ENCODE measurements at regions not wholly inside any gene's neighbourhood (a gene's known extent, or its start where the extent isn't known, plus 50 kb on each side); places are given as distances from the start of the nearest gene placed in this dataset.
"Not testable (repeated sequence)": the region's sequence is repeated elsewhere in the genome, so short reads cannot be mapped to it uniquely, and the experiment has no call there.

DNA sequence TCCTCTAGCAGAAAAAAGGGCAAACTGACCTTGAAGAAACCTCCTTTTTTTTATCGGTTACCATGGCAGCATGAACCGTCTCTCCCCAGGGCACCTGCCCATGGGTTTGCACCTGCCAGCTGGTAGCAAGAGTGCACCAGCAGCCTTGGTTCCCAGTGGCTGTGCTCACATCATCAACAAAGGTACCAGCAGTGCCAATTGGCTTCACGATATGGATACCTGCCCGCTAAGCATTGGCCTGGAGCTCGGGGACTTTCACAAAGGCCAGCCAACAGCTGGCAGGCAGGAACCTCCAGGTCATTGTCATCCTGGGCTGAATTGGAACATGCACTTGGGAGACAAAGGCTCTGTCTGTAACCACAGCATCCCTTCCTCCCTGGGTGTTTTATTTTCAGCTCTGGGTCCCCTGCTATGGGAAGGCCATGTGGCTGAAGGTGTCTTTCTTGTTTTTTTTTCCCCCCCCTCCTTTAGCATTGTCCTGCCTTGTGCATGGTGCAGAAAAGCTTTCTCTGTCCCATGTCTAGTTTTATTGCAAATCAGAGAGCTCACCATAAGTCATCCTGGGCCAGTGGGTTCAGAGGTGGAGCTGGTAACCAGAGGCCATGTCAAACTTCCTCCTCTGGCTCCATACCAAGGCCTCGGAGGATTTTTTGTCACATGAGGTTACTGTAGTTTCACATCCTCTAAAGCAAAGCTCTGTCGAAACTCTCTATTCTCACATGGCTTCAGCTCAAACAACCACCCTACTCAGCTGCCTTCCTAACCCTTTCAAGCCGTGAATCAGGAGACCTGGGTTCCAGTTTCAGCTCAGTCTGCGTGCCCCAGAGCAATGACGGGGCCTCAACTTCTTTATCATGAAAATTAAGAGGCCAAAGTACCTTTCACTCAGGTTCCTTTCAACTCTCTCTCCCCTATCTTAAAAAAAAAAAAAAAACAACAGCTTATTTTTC, 145.5 kb upstream of the MAP3K1 start:
- H3K36me3 ChIP-seq, result no peaks in the 10 kb centered on the region
- no peaks in the 10 kb centered on the region for H3K9me3 ChIP-seq
- DNase-seq (peak in 1 of 2 donors; percentile 74), ATAC-seq (ENCODE audit: low FRiP score in 2 of 2) (peak; percentile 80 to 87)
- H3K4me3 ChIP-seq, result no peak overlapping the region
- WGBS, 2 donors, result 56 to 67% methylated on average over 8 to 10 of the region's 10 CpGs
- H3K4me1 ChIP-seq, result peaks cover 0 to 3% (median 0%) of the 10 kb centered on the region in 4 donors
- TF ChIP-seq, protein P1, sequence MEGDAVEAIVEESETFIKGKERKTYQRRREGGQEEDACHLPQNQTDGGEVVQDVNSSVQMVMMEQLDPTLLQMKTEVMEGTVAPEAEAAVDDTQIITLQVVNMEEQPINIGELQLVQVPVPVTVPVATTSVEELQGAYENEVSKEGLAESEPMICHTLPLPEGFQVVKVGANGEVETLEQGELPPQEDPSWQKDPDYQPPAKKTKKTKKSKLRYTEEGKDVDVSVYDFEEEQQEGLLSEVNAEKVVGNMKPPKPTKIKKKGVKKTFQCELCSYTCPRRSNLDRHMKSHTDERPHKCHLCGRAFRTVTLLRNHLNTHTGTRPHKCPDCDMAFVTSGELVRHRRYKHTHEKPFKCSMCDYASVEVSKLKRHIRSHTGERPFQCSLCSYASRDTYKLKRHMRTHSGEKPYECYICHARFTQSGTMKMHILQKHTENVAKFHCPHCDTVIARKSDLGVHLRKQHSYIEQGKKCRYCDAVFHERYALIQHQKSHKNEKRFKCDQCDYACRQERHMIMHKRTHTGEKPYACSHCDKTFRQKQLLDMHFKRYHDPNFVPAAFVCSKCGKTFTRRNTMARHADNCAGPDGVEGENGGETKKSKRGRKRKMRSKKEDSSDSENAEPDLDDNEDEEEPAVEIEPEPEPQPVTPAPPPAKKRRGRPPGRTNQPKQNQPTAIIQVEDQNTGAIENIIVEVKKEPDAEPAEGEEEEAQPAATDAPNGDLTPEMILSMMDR (IDR thresholded peaks at IDR 0.05), result no peak
- TF ChIP-seq EP300 (IDR thresholded peaks at IDR 0.05) (peak in 1 of 4 donors; percentile 31), POLR2AphosphoS5 (IDR thresholded peaks at IDR 0.05) (peak in 1 of 2 donors; percentile 31), POLR2A (IDR thresholded peaks at IDR 0.05) (no peak)
- peak overlapping the region; percentile 49 to 80 (median 60) for H3K27ac ChIP-seq
- no peaks in the 10 kb centered on the region for H3K27me3 ChIP-seq

DNA sequence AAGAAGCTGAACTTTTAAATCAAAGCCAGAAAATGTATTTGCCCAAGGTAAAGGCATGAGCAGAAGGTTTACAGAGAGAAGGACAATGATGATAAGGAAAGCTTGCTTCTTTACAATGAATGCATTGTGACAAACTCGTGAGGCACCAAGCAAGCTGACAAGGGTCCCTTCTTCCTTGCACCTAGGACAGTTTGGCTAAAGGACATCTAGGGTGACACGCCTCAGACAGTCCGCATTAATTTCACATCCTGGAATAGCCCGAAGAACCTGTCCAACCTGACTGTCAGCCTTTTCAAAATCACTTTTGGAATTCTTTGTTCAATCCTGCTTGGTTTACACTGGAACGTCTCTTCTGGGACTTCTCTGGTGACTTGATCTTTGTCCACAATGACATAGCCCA, 146.4 kb upstream of the MAP3K1 start:
- 66% methylated on average over 5 of the region's 5 CpGs for WGBS, 2 donors
- Histone ChIP-seq H3K27ac (peak overlapping the region; percentile 49 to 80 (median 53)), H3K9me3 (no peaks in the 10 kb centered on the region), H3K4me3 (no peak overlapping the region), H3K27me3 (no peaks in the 10 kb centered on the region), H3K36me3 (no peaks in the 10 kb centered on the region), H3K4me1 (peaks cover 0 to 3% (median 0%) of the 10 kb centered on the region in 4 donors)
- TF ChIP-seq POLR2A (IDR thresholded peaks at IDR 0.05) (no peak), EP300 (IDR thresholded peaks at IDR 0.05) (no peak), POLR2AphosphoS5 (IDR thresholded peaks at IDR 0.05) (no peak)
- TF ChIP-seq, protein P1 (IDR thresholded peaks at IDR 0.05), result no peak
- ATAC-seq (ENCODE audit: low FRiP score in 2 of 2) (no peak), DNase-seq (no peak)

DNA sequence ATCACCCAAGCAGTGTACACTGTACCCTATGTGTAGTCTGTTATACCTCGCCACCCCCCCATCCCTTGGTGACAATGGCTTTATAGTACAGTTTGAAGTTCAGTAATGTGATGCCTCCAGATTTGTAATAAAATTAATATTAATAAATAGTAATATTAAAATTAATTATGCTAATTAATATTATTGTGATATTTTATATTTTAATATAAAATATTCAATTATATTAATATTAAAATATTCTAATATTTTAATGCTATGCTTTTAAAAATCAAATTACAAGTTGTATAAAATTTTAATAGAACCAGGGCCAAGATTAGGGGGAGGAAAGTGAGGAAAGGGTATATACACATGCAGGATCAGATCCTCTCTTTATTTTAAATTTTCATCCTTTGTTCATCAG, 147.7 kb upstream of the MAP3K1 start:
- Histone ChIP-seq H3K27ac (no peak overlapping the region), H3K4me3 (no peak overlapping the region), H3K36me3 (no peaks in the 10 kb centered on the region), H3K4me1 (peaks cover 0 to 3% (median 0%) of the 10 kb centered on the region in 4 donors), H3K9me3 (no peaks in the 10 kb centered on the region), H3K27me3 (no peaks in the 10 kb centered on the region)
- ATAC-seq (ENCODE audit: low FRiP score in 2 of 2) (no peak), DNase-seq (no peak)
- TF ChIP-seq EP300 (IDR thresholded peaks at IDR 0.05), result no peak
- TF ChIP-seq POLR2A (IDR thresholded peaks at IDR 0.05), result no peak
- no peak for TF ChIP-seq POLR2AphosphoS5 (IDR thresholded peaks at IDR 0.05)
- TF ChIP-seq, protein P1 (IDR thresholded peaks at IDR 0.05), result no peak
- WGBS, 2 donors, result 96 to 97% methylated on average over 1 of the region's 1 CpG

DNA sequence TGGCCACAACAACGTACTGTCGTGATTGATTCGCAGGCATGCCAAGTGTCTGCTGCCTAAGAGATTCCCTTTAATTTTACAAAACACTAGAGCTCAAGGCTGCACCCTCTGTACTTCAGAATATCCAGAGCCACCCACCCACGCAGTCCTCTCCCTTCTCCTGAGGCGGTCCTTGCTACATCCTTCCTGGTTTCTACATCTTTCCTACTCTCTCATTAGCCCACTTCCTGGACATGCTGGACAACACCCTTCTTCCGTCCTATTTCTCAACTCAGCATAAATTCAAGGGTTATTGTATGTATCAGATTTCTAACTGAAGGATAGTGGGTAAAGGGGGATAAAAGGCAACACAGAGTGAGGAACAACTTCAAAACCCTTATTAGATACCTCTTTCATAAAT, 148.4 kb upstream of the MAP3K1 start:
- peak in 1 of 2 donors; percentile 71 for ATAC-seq (ENCODE audit: low FRiP score in 2 of 2)
- peak in 1 of 2 donors; percentile 37 for TF ChIP-seq POLR2AphosphoS5 (IDR thresholded peaks at IDR 0.05)
- TF ChIP-seq, protein P1 (IDR thresholded peaks at IDR 0.05), result no peak
- no peak for TF ChIP-seq EP300 (IDR thresholded peaks at IDR 0.05)
- Histone ChIP-seq H3K27me3 (no peaks in the 10 kb centered on the region), H3K27ac (no peak overlapping the region), H3K4me1 (peaks cover 0 to 3% (median 0%) of the 10 kb centered on the region in 4 donors), H3K4me3 (no peak overlapping the region), H3K9me3 (no peaks in the 10 kb centered on the region), H3K36me3 (no peaks in the 10 kb centered on the region)
- 77 to 78% methylated on average over 6 of the region's 6 CpGs for WGBS, 2 donors
- peak in 1 of 2 donors; percentile 35 for DNase-seq

DNA sequence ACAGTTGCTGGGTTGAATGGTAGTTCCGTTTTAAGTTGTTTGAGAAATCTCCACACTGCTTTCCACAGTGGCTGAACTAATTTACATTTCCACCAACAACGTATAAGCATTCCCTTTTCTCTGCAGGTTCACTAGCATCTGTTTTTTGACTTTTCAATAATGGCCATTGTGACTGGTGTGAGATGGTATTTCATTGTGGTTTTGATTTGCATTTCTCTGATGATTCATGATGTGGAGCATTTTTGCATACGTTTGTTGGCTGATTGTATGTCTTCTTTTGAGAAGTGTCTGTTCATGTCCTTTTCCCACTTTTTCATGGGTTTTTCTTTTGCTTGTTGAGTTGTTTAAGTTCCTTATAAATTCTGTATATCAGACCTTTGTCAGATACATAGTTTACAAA, 150.2 kb upstream of the MAP3K1 start:
- 85 to 90% methylated on average over 3 of the region's 3 CpGs for WGBS, 2 donors
- H3K4me3 ChIP-seq; H3K4me1 ChIP-seq; H3K9me3 ChIP-seq; ATAC-seq (ENCODE audit: low FRiP score in 2 of 2); DNase-seq; H3K36me3 ChIP-seq; H3K27me3 ChIP-seq; H3K27ac ChIP-seq: not testable (repeated sequence)

Data from upper lobe of left lung (tissue), 6 donors.